Left renal pelvis (tissue), 4 donors: ENCODE measurements at regions not wholly inside any gene's neighbourhood (a gene's known extent, or its start where the extent isn't known, plus 50 kb on each side); places are given as distances from the start of the nearest gene placed in this dataset.

Experiments used
- DNase-seq, 4 donors: peaks; one replicate each; pipeline ENCODE4 v3.0.0-alpha.2; 2013; ENCODE audit warnings: low read depth in 4 of 4, low spot score in 3 of 4

GRCh38 chr15:97652041-97652440 is 308.5 kb upstream of the ARRDC4 start:
- DNase-seq, result no peak

GRCh38 chr15:97652700-97653167 is 307.8 kb upstream of the ARRDC4 start:
- DNase-seq, result peak; percentile 24 to 42 (median 34)

GRCh38 chr15:97653896-97654295 is 306.6 kb upstream of the ARRDC4 start:
- no peak for DNase-seq

GRCh38 chr15:97654481-97655076 is 305.9 kb upstream of the ARRDC4 start:
- DNase-seq, result peak in 1 of 4 donors; percentile 11

GRCh38 chr15:97661796-97662195 is 298.7 kb upstream of the ARRDC4 start:
- no peak for DNase-seq

GRCh38 chr15:97672586-97672985 is 287.9 kb upstream of the ARRDC4 start:
- DNase-seq, result no peak

GRCh38 chr15:97678656-97679055 is 281.8 kb upstream of the ARRDC4 start:
- no peak for DNase-seq

- DNase-seq, result no peak
Measured at GRCh38 chr15:97679106-97679688, 281.3 kb upstream of the ARRDC4 start.

- DNase-seq, result no peak
Measured at GRCh38 chr15:97680606-97681220, 279.8 kb upstream of the ARRDC4 start.

GRCh38 chr15:97683831-97684230 is 276.7 kb upstream of the ARRDC4 start:
- no peak for DNase-seq

GRCh38 chr15:97684249-97684648 is 276.3 kb upstream of the ARRDC4 start:
- DNase-seq, result no peak

GRCh38 chr15:97686324-97686723 is 274.2 kb upstream of the ARRDC4 start:
- no peak for DNase-seq

- no peak for DNase-seq
Measured at GRCh38 chr15:97687654-97688053, 272.8 kb upstream of the ARRDC4 start.

GRCh38 chr15:97688177-97688576 is 272.3 kb upstream of the ARRDC4 start:
- DNase-seq, result no peak

GRCh38 chr15:97688886-97689285 is 271.6 kb upstream of the ARRDC4 start:
- DNase-seq, result no peak

- DNase-seq, result no peak
Measured at GRCh38 chr15:97691078-97691477, 269.4 kb upstream of the ARRDC4 start.

- no peak for DNase-seq
Measured at GRCh38 chr15:97691799-97692198, 268.7 kb upstream of the ARRDC4 start.

- no peak for DNase-seq
Measured at GRCh38 chr15:97692301-97693015, 268.0 kb upstream of the ARRDC4 start.

GRCh38 chr15:97694456-97694855 is 266.0 kb upstream of the ARRDC4 start:
- no peak for DNase-seq

GRCh38 chr15:97703400-97703799 is 257.1 kb upstream of the ARRDC4 start:
- no peak for DNase-seq

GRCh38 chr15:97706059-97706458 is 254.4 kb upstream of the ARRDC4 start:
- DNase-seq, result no peak

GRCh38 chr15:97708252-97708651 is 252.3 kb upstream of the ARRDC4 start:
- DNase-seq, result no peak
